CD4-positive, alpha-beta T cell (primary cell): ENCODE measurements at regions not wholly inside any gene's neighbourhood (a gene's known extent, or its start where the extent isn't known, plus 50 kb on each side); places are given as distances from the start of the nearest gene placed in this dataset.
"Not testable (repeated sequence)": the region's sequence is repeated elsewhere in the genome, so short reads cannot be mapped to it uniquely, and the experiment has no call there.

Source experiments
- ATAC-seq: fragments of 200-7000 bp; cut with Tn5 transposase; one replicate; pipeline ENCODE4 v1.10.0; 2022; ENCODE audit warnings: mild to moderate bottlenecking; ENCODE audit not compliant: poor library complexity
- CTCF ChIA-PET: fragments of 350-600 bp; sonication (Branson Sonifier 250); formaldehyde crosslinking; loops from one replicate; lab custom pipeline; 2021; ENCODE audit warnings: antibody characterized with exemption, inconsistent platforms; lab: Charles Lee
- POLR2A ChIA-PET: fragments of 350-600 bp; sonication (Branson Sonifier 250); formaldehyde crosslinking; loops from one replicate; lab custom pipeline; 2021; ENCODE audit warnings: antibody characterized with exemption, inconsistent platforms; lab: Charles Lee
- DNase-seq, 14 experiments: peaks; one replicate each; pipeline ENCODE4 v3.0.0-alpha.2; 2013 to 2020; ENCODE audit warnings: mixed read lengths in 2 of 14
- H3K27ac ChIP-seq, 2 donors: one replicate each; pipeline versions ENCODE4 v1.5.1 to v1.7.0; 2013; ENCODE audit warnings: low read length in 2 of 2, low read depth in 1 of 2, mild to moderate bottlenecking in 1 of 2
- H3K27me3 ChIP-seq, 2 experiments: 1 replicate in 1 of 2; 2 replicates in 1 of 2; pipeline versions ENCODE4 v1.6.1 to v1.7.0; 2013; ENCODE audit warnings: low read length in 2 of 2, control low read depth in 1 of 2, mild to moderate bottlenecking in 1 of 2, moderate library complexity in 1 of 2; ENCODE audit not compliant: insufficient read depth in 2 of 2, control insufficient read depth in 1 of 2
- H3K36me3 ChIP-seq: one replicate; pipeline ENCODE4 v1.6.1; 2013; ENCODE audit warnings: low read length, control low read depth; ENCODE audit not compliant: insufficient read depth
- H3K4me1 ChIP-seq: one replicate; pipeline ENCODE4 v1.6.1; 2013; ENCODE audit warnings: low read length, control low read depth; ENCODE audit not compliant: insufficient read depth
- H3K4me3 ChIP-seq: one replicate; pipeline ENCODE4 v1.5.1; 2013; ENCODE audit warnings: mild to moderate bottlenecking, low read length, moderate library complexity
- H3K9me3 ChIP-seq, 2 experiments: 1 replicate in 1 of 2; 2 replicates in 1 of 2; pipeline versions ENCODE4 v1.6.1 to v1.7.0; 2013; ENCODE audit warnings: low read length in 2 of 2, mild to moderate bottlenecking in 2 of 2, control low read depth in 1 of 2, moderate library complexity in 1 of 2; ENCODE audit not compliant: control insufficient read depth in 1 of 2, insufficient read depth in 1 of 2
- H3K27ac Mint-ChIP-seq: one replicate; pipeline ENCODE4 v1.8.0; 2020; ENCODE audit warnings: mixed read lengths
- H3K27me3 Mint-ChIP-seq: one replicate; pipeline ENCODE4 v1.8.0; 2021; ENCODE audit warnings: mixed read lengths
- H3K36me3 Mint-ChIP-seq: one replicate; pipeline ENCODE4 v1.8.0; 2021; ENCODE audit warnings: low read depth, mixed read lengths
- H3K4me1 Mint-ChIP-seq: one replicate; pipeline ENCODE4 v1.8.0; 2021; ENCODE audit warnings: low read depth, mixed read lengths
- H3K4me3 Mint-ChIP-seq: one replicate; pipeline ENCODE4 v1.8.0; 2020; ENCODE audit warnings: mild to moderate bottlenecking, mixed read lengths
- H3K9me3 Mint-ChIP-seq: one replicate; pipeline ENCODE4 v1.8.0; 2020; ENCODE audit warnings: mixed read lengths
- intact Hi-C, 2 experiments: fragments of 100-400 bp; cut with DNase I in 1 of 2; cut with micrococcal nuclease in 1 of 2; formaldehyde crosslinking; loops; one replicate each; pipeline versions ENCODE4 v1.15.1 to v1.9.0; 2023 to 2025; cut with DNase I, micrococcal nuclease
- TF ChIP-seq, protein P1 (sequence below): fragments of 200-600 bp; IDR thresholded peaks from one replicate; pipeline ENCODE4 v1.8.0; 2022; ENCODE audit warnings: antibody characterized with exemption, mild to moderate bottlenecking

DNA sequence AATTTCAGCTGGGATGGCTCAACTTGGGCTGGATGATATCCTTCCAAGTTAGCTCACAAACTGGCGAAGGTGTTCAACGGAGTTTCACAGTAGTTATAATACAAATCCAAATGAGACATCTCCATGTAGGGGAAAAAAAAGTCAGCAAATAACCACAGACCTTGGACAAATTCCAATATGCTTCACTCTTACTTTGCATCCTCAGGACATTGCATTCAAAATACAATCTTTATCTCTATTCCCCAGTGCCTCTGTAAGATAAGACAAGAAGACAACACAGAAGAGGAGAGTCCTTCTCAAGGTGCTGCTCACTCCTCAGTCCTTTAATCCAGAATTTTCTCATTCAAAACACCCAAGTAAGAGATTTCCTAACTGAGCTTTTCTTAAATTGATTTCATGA lies 1797.7 kb downstream of the MRPL39 start:
- H3K9me3 ChIP-seq, result peaks cover 0 to 11% of the 10 kb centered on the region in 2 experiments
- no peak overlapping the region for H3K27ac Mint-ChIP-seq
- TF ChIP-seq, protein P1, sequence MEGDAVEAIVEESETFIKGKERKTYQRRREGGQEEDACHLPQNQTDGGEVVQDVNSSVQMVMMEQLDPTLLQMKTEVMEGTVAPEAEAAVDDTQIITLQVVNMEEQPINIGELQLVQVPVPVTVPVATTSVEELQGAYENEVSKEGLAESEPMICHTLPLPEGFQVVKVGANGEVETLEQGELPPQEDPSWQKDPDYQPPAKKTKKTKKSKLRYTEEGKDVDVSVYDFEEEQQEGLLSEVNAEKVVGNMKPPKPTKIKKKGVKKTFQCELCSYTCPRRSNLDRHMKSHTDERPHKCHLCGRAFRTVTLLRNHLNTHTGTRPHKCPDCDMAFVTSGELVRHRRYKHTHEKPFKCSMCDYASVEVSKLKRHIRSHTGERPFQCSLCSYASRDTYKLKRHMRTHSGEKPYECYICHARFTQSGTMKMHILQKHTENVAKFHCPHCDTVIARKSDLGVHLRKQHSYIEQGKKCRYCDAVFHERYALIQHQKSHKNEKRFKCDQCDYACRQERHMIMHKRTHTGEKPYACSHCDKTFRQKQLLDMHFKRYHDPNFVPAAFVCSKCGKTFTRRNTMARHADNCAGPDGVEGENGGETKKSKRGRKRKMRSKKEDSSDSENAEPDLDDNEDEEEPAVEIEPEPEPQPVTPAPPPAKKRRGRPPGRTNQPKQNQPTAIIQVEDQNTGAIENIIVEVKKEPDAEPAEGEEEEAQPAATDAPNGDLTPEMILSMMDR, result no peak
- no peaks in the 10 kb centered on the region for H3K36me3 Mint-ChIP-seq
- H3K4me3 Mint-ChIP-seq, result no peak overlapping the region
- CTCF ChIA-PET, result no interaction called here
- H3K4me1 ChIP-seq, result no peaks in the 10 kb centered on the region
- no peak overlapping the region for H3K4me3 ChIP-seq
- DNase-seq, result no peak
- POLR2A ChIA-PET, result no interaction called here
- no peaks in the 10 kb centered on the region for H3K4me1 Mint-ChIP-seq
- H3K36me3 ChIP-seq, result no peaks in the 10 kb centered on the region
- no peak overlapping the region for H3K27ac ChIP-seq
- H3K9me3 Mint-ChIP-seq, result no peaks in the 10 kb centered on the region
- no peaks in the 10 kb centered on the region for H3K27me3 Mint-ChIP-seq
- no peak for ATAC-seq
- intact Hi-C loops, result no loop called here
- H3K27me3 ChIP-seq, result no peaks in the 10 kb centered on the region

- H3K4me3 Mint-ChIP-seq, POLR2A ChIA-PET, H3K4me1 ChIP-seq, H3K27ac ChIP-seq, H3K4me1 Mint-ChIP-seq, H3K36me3 ChIP-seq, ATAC-seq, H3K36me3 Mint-ChIP-seq, H3K27me3 Mint-ChIP-seq, H3K4me3 ChIP-seq, H3K9me3 Mint-ChIP-seq, H3K27ac Mint-ChIP-seq, CTCF ChIA-PET, DNase-seq, intact Hi-C loops, H3K27me3 ChIP-seq: not testable (repeated sequence)
- H3K9me3 ChIP-seq, result peaks cover 0 to 11% of the 10 kb centered on the region in 2 experiments
These were observed 1800.2 kb downstream of the MRPL39 start for GRCh38 chr21:23806966-23807548.

DNA sequence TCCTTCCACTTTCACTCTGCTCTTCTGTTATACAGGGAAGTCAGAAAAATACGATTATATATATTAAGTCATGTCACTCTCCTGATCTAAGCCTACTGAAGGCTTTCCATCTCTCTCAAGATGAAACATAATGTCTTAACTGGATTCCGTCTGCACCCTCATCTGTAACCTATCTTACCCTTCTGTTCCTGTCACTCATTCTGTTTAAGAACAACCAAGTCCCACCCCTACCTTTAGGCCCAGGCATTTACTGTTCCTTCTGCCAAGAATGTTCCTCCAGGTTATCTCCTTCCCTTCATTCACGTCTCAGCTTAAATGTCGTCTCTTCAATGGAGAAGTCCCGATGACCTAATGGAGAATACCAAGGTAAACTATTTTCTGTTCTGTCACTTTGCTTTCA lies 1802.4 kb downstream of the MRPL39 start:
- H3K4me3 ChIP-seq, result no peak overlapping the region
- no peaks in the 10 kb centered on the region for H3K27me3 ChIP-seq
- no peaks in the 10 kb centered on the region for H3K36me3 Mint-ChIP-seq
- no peaks in the 10 kb centered on the region for H3K4me1 Mint-ChIP-seq
- DNase-seq (no peak), ATAC-seq (no peak)
- H3K27me3 Mint-ChIP-seq, result no peaks in the 10 kb centered on the region
- no peaks in the 10 kb centered on the region for H3K36me3 ChIP-seq
- no peak overlapping the region for H3K27ac ChIP-seq
- ChIA-PET CTCF (no interaction called here), POLR2A (no interaction called here)
- no peaks in the 10 kb centered on the region for H3K9me3 Mint-ChIP-seq
- TF ChIP-seq, protein P1, result no peak
- intact Hi-C loops, result no loop called here
- H3K4me1 ChIP-seq, result no peaks in the 10 kb centered on the region
- H3K4me3 Mint-ChIP-seq, result no peak overlapping the region
- H3K9me3 ChIP-seq, result peaks cover 0 to 11% of the 10 kb centered on the region in 2 experiments
- H3K27ac Mint-ChIP-seq, result no peak overlapping the region

GRCh38 chr21:23801292-23801691 lies 1806.0 kb downstream of the MRPL39 start:
- H3K4me3 ChIP-seq, result no peak overlapping the region
- intact Hi-C loops, result no loop called here
- Mint-ChIP-seq H3K27me3 (no peaks in the 10 kb centered on the region), H3K4me1 (no peaks in the 10 kb centered on the region), H3K36me3 (no peaks in the 10 kb centered on the region), H3K9me3 (no peaks in the 10 kb centered on the region), H3K27ac (no peak overlapping the region), H3K4me3 (no peak overlapping the region)
- ChIA-PET POLR2A (no interaction called here), CTCF (no interaction called here)
- DNase-seq, result no peak
- TF ChIP-seq, protein P1, result no peak
- no peaks in the 10 kb centered on the region for H3K27me3 ChIP-seq
- no peaks in the 10 kb centered on the region for H3K36me3 ChIP-seq
- H3K27ac ChIP-seq, result no peak overlapping the region
- no peaks in the 10 kb centered on the region for H3K4me1 ChIP-seq
- H3K9me3 ChIP-seq, result peaks cover 0 to 3% of the 10 kb centered on the region in 2 experiments
- no peak for ATAC-seq
